K562 (cell line): ENCODE measurements at regions not wholly inside any gene's neighbourhood (a gene's known extent, or its start where the extent isn't known, plus 50 kb on each side); places are given as distances from the start of the nearest gene placed in this dataset.

ENCODE experiments used
- ATAC-seq: fragments of 200-7000 bp; cut with Tn5 transposase; 3 replicates; pipeline ENCODE4 v1.9.1; 2020; ENCODE audit warnings: moderate library complexity
- BruUV-seq: library from RNA; stranded (reverse); fragments of 400-500 nt; replicated peaks from 2 replicates; lab custom pipeline; 2021; lab: Mats Ljungman, UMichigan
- CTCF ChIA-PET: fragments of 300-600 bp; formaldehyde crosslinking; extraction: SDS; loops from one replicate; lab custom pipeline; 2021; ENCODE audit warnings: low intra/inter-chr PET ratio; lab: Yijun Ruan, JAX
- POLR2A ChIA-PET: fragments of 300-600, 350-650 bp; sonication (Branson Sonifier 250); formaldehyde crosslinking; extraction: SDS; loops from one replicate; lab custom pipeline; 2021; ENCODE audit warnings: antibody characterized with exemption, inconsistent platforms; lab: Yijun Ruan, JAX
- DNase-seq, 4 experiments: peaks; one replicate each; pipeline versions ENCODE4 v3.0.0 to v3.0.0-alpha.2; 2011 to 2018; ENCODE audit warnings: low spot score in 3 of 4, mixed read lengths in 3 of 4; ENCODE audit errors: extremely low read depth in 1 of 4
- FAIRE-seq: peaks from 2 replicates; lab custom pipeline; 2011; peaks lifted over from hg19 to GRCh38; lab: Jason Lieb, UNC
- H2AFZ ChIP-seq: 2 replicates; pipeline ENCODE4 v1.6.0; 2011; ENCODE audit warnings: low read depth, low read length, control low read depth, inconsistent platforms
- H3K27ac ChIP-seq: fragments of 200-600 bp; 3 replicates; pipeline ENCODE4 v1.8.0; 2011; ENCODE audit warnings: low read depth, mild to moderate bottlenecking, control low read depth, inconsistent platforms, low read length, moderate library complexity, mixed read lengths; ENCODE audit errors: extremely low read depth
- H3K27me3 ChIP-seq, 2 experiments: fragments of 300-600 bp in 1 of 2; 2 replicates in 1 of 2; 3 replicates in 1 of 2; pipeline versions ENCODE4 v1.6.0 to v1.8.0; 2011; ENCODE audit warnings: inconsistent platforms in 2 of 2, low read length in 2 of 2, mild to moderate bottlenecking in 1 of 2, mixed read lengths in 1 of 2, moderate library complexity in 1 of 2; ENCODE audit not compliant: control insufficient read depth in 2 of 2, insufficient read depth in 2 of 2
- H3K36me3 ChIP-seq: fragments of 300-600 bp; 3 replicates; pipeline ENCODE4 v1.8.0; 2011; ENCODE audit warnings: mild to moderate bottlenecking, low read length, inconsistent platforms; ENCODE audit not compliant: control insufficient read depth, insufficient read depth
- H3K4me1 ChIP-seq, 2 experiments: fragments of 200-600 bp in 1 of 2; replicated peaks in 1 of 2; 2 replicates in 1 of 2; 3 replicates in 1 of 2; pipeline versions ENCODE4 v1.5.1 to v1.8.0; 2011; ENCODE audit warnings: inconsistent platforms in 2 of 2, low read length in 2 of 2, mild to moderate bottlenecking in 1 of 2, mixed read lengths in 1 of 2, moderate library complexity in 1 of 2; ENCODE audit not compliant: control insufficient read depth in 2 of 2, insufficient read depth in 2 of 2
- H3K4me2 ChIP-seq: 2 replicates; pipeline ENCODE4 v1.6.1; 2011; ENCODE audit warnings: low read length, control low read depth, inconsistent platforms, mixed read lengths; ENCODE audit not compliant: insufficient read depth
- H3K4me3 ChIP-seq: fragments of 200-600 bp; sonication (generic), shearing (Covaris generic); 2 replicates; pipeline ENCODE4 v1.5.1; 2016; ENCODE audit warnings: control low read depth, inconsistent platforms
- H3K79me2 ChIP-seq: fragments of 200-600 bp; 3 replicates; pipeline ENCODE4 v1.8.0; 2011; ENCODE audit warnings: low read length, inconsistent platforms; ENCODE audit not compliant: control insufficient read depth, insufficient read depth
- H3K9ac ChIP-seq, 2 experiments: 2 replicates each; pipeline versions ENCODE4 v1.6.0 to v1.6.1; 2011; ENCODE audit warnings: low read depth in 2 of 2, low read length in 2 of 2, control low read depth in 1 of 2, inconsistent platforms in 1 of 2, mild to moderate bottlenecking in 1 of 2, mixed read lengths in 1 of 2; ENCODE audit not compliant: insufficient read depth in 1 of 2
- H3K9me1 ChIP-seq: one replicate; pipeline ENCODE4 v1.6.0; 2011; ENCODE audit warnings: inconsistent platforms, mild to moderate bottlenecking, low read length, moderate library complexity; ENCODE audit not compliant: control insufficient read depth, insufficient read depth
- H3K9me3 ChIP-seq: replicated peaks from 2 replicates; pipeline ENCODE4 v1.5.1; 2011; ENCODE audit warnings: low read depth, low read length, inconsistent platforms; ENCODE audit not compliant: control insufficient read depth, insufficient read depth
- H4K20me1 ChIP-seq: replicated peaks from 2 replicates; pipeline ENCODE4 v1.6.1; 2011; ENCODE audit warnings: low read length, inconsistent platforms, mixed read lengths; ENCODE audit not compliant: control insufficient read depth, insufficient read depth
- FOS ChIP-seq: IDR thresholded peaks from 3 replicates; pipeline ENCODE4 v1.6.1; 2011; ENCODE audit not compliant: insufficient read length; ENCODE audit errors: extremely low read depth
- GTF2F1 ChIP-seq: IDR thresholded peaks from 2 replicates; pipeline ENCODE4 v1.6.1; 2011; ENCODE audit warnings: low read depth, low read length, improper control_type of control experiment
- HBP1 ChIP-seq: fragments of 450-650 bp; formaldehyde crosslinking; IDR thresholded peaks from 2 replicates; pipeline ENCODE4 v1.4.0; 2022; ENCODE audit warnings: missing genetic modification characterization
- HMGN3 ChIP-seq: IDR thresholded peaks from 2 replicates; pipeline ENCODE4 v1.6.1; 2011; ENCODE audit warnings: borderline replicate concordance, low read depth, mild to moderate bottlenecking, mixed read lengths, low read length; ENCODE audit not compliant: insufficient read length; ENCODE audit errors: extremely low read depth
- KAT8 ChIP-seq: fragments of 450-650 bp; IDR thresholded peaks from 2 replicates; pipeline ENCODE4 v1.6.1; 2016; ENCODE audit warnings: low read depth, mild to moderate bottlenecking
- MBD2 ChIP-seq: sonication (generic); IDR thresholded peaks from 2 replicates; pipeline ENCODE4 v1.6.1; 2016; ENCODE audit warnings: low read depth, borderline replicate concordance
- MCM3 ChIP-seq: fragments of 450-650 bp; IDR thresholded peaks from 2 replicates; pipeline ENCODE4 v1.6.1; 2016
- MYBL2 ChIP-seq, 2 experiments: fragments of 450-650 bp in 1 of 2; sonication (generic) in 1 of 2; formaldehyde crosslinking in 1 of 2; IDR thresholded peaks; 2 replicates each; pipeline versions ENCODE4 v1.6.1 to v1.8.1; 2017 to 2022; ENCODE audit warnings: borderline replicate concordance in 1 of 2, inconsistent platforms in 1 of 2, low read depth in 1 of 2, mild to moderate bottlenecking in 1 of 2, missing genetic modification reagents in 1 of 2, moderate library complexity in 1 of 2
- RBFOX2 ChIP-seq: fragments of 200-400 bp; formaldehyde crosslinking; IDR thresholded peaks from 2 replicates; pipeline ENCODE4 v1.6.1; 2017; ENCODE audit warnings: low read depth, mild to moderate bottlenecking, low read length, moderate library complexity
- SIN3B ChIP-seq: fragments of 450-650 bp; IDR thresholded peaks from 2 replicates; pipeline ENCODE4 v1.6.1; 2017; ENCODE audit warnings: low read depth, mild to moderate bottlenecking, moderate library complexity
- SMARCA5 ChIP-seq: fragments of 450-650 bp; IDR thresholded peaks from 2 replicates; pipeline ENCODE4 v1.6.1; 2016
- SUPT5H ChIP-seq: fragments of 450-650 bp; IDR thresholded peaks from 2 replicates; pipeline ENCODE4 v1.6.1; 2016
- ZNF507 ChIP-seq: conservative IDR thresholded peaks from 2 replicates; pipeline ENCODE4 v1.6.1; 2017; ENCODE audit warnings: missing genetic modification characterization, missing compliant biosample characterization
- ZNF778 ChIP-seq: fragments of 450-650 bp; formaldehyde crosslinking; IDR thresholded peaks from 2 replicates; pipeline ENCODE4 v1.4.0; 2020; ENCODE audit warnings: mild to moderate bottlenecking, moderate library complexity
- WGBS: fragments of 100-300 bp; shearing (Covaris generic); methylation state at CpG from one replicate; pipeline ENCODE4 v1.1.6; 2016; ENCODE audit warnings: low coverage, mixed read lengths; ENCODE audit not compliant: insufficient coverage; ENCODE audit errors: missing lambda C conversion rate; 5-methylcytosine and 5-hydroxymethylcytosine counted together
- in situ Hi-C: fragments of 300-500 bp; cut with MboI; formaldehyde crosslinking; loops from 4 replicates; pipeline ENCODE4 v1.15.0; 2018; ENCODE audit warnings: inconsistent platforms, mixed read lengths
- intact Hi-C: fragments of 100-400 bp; cut with micrococcal nuclease; formaldehyde crosslinking; loops from 2 replicates; pipeline ENCODE4 v1.14.2; 2022

- no peak for TF ChIP-seq SIN3B
- no peak for TF ChIP-seq ZNF778
- no peak for TF ChIP-seq ZNF507 (tag)
These were observed 1357.8 kb upstream of the CRIM1 start (continued) for GRCh38 chr2:34997779-34998178.

GRCh38 chr2:34995196-34995595, 1360.4 kb upstream of the CRIM1 start:
- TF ChIP-seq SUPT5H (no peak), MBD2 (no peak), GTF2F1 (no peak), MCM3 (no peak), MYBL2 (IDR thresholded peaks at IDR 0.05; ENCODE audit: low read depth) (no peak), MYBL2 (CRISPR knock-in tag; IDR thresholded peaks at IDR 0.05; ENCODE audit: borderline replicate concordance) (no peak), HMGN3 (no peak), RBFOX2 (no peak), FOS (no peak), SMARCA5 (no peak), HBP1 (CRISPR knock-in tag) (no peak), KAT8 (no peak)
- Histone ChIP-seq H3K9me1 (no peaks in the 10 kb centered on the region), H3K36me3 (no peaks in the 10 kb centered on the region), H3K4me2 (no peak overlapping the region), H3K27ac (no peak overlapping the region), H3K27me3 (no peaks in the 10 kb centered on the region), H3K9me3 (no peaks in the 10 kb centered on the region; the same call in 1 of the 2 replicates), H3K9ac (no peak overlapping the region), H3K79me2 (no peaks in the 10 kb centered on the region), H2AFZ (no peak overlapping the region), H3K4me1 (no peaks in the 10 kb centered on the region), H3K4me3 (no peak overlapping the region), H4K20me1 (no peaks in the 10 kb centered on the region)
- intact Hi-C loops (no loop called here), in situ Hi-C loops (no loop called here)
- no peak for DNase-seq
- ChIA-PET POLR2A (no interaction called here), CTCF (no interaction called here)
- FAIRE-seq, result no peak
- BruUV-seq, result no TSS peak
- WGBS, result 0% methylated on average over 2 of the region's 2 CpGs
- ATAC-seq, result no peak
